Esophagus muscularis mucosa (tissue), 3 donors: ENCODE measurements at regions not wholly inside any gene's neighbourhood (a gene's known extent, or its start where the extent isn't known, plus 50 kb on each side); places are given as distances from the start of the nearest gene placed in this dataset.

Source experiments
- CTCF ChIP-seq, 3 experiments: fragments of 200-600 bp in 2 of 3; fragments of 450-650 bp in 1 of 3; sonication (generic) in 2 of 3; IDR thresholded peaks; one replicate each; pipeline ENCODE4 v1.5.1; 2017 to 2019; ENCODE audit warnings: antibody characterized with exemption in 3 of 3, mild to moderate bottlenecking in 2 of 3, moderate library complexity in 1 of 3
- POLR2A ChIP-seq: fragments of 450-650 bp; IDR thresholded peaks from one replicate; pipeline ENCODE4 v1.6.1; 2017; ENCODE audit warnings: antibody characterized with exemption, moderate library complexity, mild to moderate bottlenecking, low read depth

GRCh38 chr2:239677453-239678185 is 276.8 kb upstream of the HDAC4 start:
- TF ChIP-seq POLR2A: no peak
- no peak for TF ChIP-seq CTCF (IDR thresholded peaks at IDR 0.05)
